ENCODE measurements at regions not wholly inside any gene's neighbourhood (a gene's known extent, or its start where the extent isn't known, plus 50 kb on each side); places are given as distances from the start of the nearest gene placed in this dataset.
"Not testable (repeated sequence)": the region's sequence is repeated elsewhere in the genome, so short reads cannot be mapped to it uniquely, and the experiment has no call there.

DNA sequence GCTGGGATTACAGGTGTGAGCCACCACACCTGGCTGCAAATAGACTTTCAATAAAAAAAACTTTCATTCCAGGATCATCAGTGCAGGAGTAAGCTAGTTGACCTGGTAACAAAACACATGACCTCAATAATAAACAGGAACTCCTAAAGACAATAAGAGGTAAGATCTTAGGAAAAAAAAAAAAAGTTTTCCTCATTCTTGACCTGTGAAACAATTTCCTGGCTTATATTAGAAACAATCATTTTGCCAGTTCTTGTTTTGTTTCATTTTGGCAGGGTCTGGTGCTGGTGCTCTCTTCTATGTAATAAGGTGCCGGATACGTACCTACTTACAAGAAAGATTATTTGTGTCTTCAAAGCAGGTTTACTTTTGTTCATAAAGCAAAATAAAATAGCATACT, 90.6 kb upstream of the AMN1 start:
- no peak for DNase-seq

- DNase-seq = no peak
Measured at GRCh38 chr12:31818623-31819268, 89.9 kb upstream of the AMN1 start.

DNA sequence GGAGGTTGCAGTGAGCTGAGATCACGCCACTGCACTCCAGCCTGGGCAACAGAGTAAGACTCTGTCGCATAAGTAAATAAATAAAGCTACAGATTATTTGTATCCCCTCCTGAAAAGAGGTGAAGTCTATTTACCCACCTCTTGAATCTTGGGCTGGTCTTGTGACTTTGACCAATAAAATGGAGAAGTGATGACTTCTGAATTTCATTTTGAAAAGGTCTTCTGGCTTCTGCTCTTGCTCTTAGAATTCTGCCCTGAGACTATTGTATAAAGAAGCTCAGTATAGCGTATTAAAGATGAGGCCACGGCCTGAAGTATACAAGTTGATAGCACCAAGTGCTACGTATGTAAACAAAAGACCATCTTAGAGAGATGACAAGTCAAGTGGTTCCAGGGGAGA, 88.3 kb upstream of the AMN1 start:
- no peak for DNase-seq

GRCh38 chr12:31815096-31815495, 86.3 kb upstream of the AMN1 start:
- DNase-seq = no peak

DNA sequence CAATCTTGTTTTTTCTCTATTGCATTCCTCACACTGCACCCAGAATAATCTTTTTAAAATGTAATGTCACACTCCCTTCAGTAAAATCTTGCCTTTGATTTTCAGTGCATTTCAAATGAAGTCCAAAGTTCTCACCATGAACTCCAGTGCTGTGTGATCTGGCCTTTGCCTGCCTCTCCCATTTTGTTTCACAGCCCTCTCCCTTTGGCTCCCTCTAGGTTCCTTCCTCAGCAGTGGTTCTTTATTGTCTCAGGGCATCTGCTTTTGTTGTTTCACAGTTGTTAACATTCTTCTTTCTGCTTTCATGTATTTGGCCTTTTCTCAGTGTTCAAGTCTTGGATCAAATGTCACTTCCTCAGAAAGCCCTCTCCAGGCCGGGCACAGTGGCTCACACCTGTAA, 84.5 kb upstream of the AMN1 start:
- no peak for DNase-seq

GRCh38 chr12:31807773-31808097, 78.9 kb upstream of the AMN1 start:
- DNase-seq = no peak

- DNase-seq = peak in 1 of 2 donors; percentile 38
Measured at GRCh38 chr12:31807081-31807772, 78.4 kb upstream of the AMN1 start.

DNA sequence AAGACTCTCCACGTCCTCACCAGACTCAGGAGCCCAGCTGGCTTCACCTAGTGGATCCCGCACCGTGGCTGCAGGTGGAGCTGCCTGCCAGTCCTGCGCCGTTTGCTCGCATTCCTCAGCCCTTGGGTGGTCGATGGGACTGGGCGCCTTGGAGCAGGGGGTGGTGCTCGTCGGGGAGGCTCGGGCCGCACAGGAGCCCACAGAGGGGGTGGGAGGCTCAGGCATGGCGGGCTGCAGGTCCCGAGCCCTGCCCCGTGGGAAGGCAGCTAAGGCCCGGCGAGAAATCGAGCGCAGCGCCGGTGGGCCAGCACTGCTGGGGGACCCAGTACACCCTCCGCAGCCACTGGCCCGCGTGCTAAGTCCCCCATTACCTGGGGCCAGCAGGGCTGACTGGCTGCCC, 76.9 kb upstream of the AMN1 start:
- not testable (repeated sequence) for DNase-seq

DNA sequence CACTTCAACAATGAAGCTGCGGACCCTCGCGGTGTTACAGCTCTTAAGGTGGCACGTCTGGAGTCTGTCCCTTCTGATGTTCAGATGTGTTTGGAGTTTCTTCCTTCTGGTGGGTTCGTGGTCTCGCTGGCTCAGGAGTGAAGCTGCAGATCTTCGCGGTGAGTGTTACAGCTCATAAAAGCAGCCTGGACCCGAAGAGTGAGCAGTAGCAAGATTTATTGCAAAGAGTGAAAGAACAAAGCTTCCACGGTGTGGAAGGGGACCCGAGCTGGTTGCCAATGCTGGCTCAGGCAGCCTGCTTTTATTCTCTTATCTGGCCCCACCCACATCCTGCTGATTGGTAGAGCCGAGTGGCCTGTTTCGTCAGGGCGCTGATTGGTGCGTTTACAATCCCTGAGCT, 75.9 kb upstream of the AMN1 start:
- DNase-seq = not testable (repeated sequence)

GRCh38 chr12:31804185-31804504, 75.3 kb upstream of the AMN1 start:
- DNase-seq = no peak

DNA sequence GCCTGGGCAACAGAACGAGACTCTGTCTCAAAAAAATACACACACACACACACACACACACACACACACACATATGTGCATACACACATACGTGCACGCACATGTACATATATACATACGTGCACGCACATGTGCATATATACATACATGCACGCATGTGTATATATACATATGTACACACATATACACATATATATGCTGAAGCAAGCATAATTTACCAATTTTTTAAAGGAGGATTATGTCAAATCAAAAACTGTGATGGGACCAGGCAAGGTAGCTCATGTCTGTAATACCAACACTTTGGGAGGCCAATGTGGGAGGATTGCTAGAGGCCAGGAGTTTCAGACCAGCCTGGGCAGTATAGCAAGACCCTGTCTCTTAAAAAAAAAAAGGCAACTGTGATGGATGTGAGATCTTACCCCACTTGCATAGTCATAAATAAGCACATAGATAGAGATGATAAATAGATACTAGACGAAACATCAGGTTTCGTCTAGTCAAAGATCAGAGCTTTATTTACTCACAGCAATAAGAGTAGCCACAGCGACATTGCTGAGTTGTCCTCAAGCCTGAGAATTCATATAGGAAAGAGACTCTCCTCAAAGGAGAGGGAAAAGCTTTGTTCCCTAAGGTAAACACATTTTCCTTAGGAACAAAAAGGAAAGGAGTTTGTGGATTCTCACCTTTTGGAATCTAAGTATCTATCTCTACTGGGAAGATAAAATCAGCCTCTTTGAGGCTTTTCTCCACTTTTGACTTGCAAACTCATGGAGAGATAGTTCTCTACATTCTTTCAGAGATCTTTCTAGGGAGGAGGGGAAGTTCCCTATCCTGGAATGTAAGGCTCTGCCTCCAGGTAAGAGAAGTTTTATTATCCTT, 74.7 kb upstream of the AMN1 start:
- no peak for DNase-seq

DNA sequence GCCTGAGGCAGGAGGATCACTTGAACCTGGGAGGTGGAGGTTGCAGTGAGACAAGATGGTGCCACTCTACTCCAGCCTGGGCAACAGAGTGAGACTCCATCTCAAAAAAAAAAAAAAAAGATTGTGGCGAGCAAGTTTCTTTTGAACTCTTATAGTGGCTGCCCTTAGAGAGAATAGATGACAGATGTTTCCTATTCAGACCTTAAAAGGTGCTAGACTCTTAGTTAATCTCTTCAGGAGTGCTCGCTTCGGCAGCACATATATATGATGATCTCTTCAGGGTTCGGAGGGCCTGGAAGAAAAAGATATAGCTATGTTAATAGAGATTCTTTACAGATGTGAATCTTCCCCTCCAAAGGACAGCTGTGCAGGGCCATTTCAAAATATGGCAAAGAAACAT, 73.1 kb upstream of the AMN1 start:
- no peak for DNase-seq

DNA sequence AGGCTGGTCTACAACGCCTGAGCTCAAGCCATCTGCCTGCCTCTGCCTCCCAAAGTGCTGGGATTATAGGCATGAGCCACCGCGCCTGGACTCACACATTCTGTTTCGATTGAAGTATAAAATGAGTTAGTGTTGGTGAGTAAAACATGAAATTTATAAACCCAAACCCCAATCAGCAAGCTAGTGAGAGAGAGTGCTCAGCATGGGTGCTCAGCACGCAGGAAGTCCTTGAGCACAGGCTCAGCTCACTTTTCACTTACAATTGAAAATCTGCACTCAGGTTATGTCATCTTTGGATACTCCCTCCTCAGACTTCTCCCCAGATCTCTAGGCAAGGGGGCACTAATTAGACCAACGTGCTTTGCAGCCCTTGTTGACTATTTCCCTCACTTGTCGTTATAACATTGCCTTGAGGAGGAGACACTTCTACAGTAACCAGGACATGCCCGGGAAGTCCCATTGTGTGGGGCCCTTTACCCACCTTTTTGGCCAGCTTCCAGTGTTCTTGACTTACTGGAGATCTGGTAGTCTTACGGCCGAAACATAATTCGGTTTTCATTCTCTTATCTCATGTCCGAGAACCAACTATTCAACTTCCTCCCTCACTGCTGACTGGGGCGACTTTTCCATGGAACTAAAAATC, 68.5 kb upstream of the AMN1 start:
- DNase-seq = peak in 1 of 2 donors; percentile 37

- DNase-seq = no peak
Measured at GRCh38 chr12:31796270-31796951, 67.6 kb upstream of the AMN1 start.

GRCh38 chr12:31794745-31795144, 65.9 kb upstream of the AMN1 start:
- DNase-seq = no peak

DNA sequence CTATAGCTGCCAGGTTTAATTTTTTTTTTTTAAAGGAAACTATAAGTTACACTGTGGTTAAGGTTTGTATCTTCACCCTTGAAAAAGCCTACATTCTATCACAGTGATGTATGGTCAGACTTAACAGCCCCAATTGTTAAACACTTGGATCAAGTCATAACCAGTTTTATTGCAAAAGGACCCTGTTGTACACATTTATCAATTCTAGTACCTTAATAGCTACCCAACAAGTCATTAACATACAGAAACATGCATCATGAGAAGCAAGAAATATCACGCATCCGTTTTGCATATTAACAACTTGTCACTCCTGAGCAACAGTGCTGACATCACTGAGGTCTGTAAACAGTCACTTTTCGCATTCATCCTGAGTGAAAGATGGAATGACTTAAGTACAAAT, 62.4 kb upstream of the AMN1 start:
- not testable (repeated sequence) for DNase-seq

- DNase-seq = no peak
Measured at GRCh38 chr12:31790759-31791158, 61.9 kb upstream of the AMN1 start.

DNA sequence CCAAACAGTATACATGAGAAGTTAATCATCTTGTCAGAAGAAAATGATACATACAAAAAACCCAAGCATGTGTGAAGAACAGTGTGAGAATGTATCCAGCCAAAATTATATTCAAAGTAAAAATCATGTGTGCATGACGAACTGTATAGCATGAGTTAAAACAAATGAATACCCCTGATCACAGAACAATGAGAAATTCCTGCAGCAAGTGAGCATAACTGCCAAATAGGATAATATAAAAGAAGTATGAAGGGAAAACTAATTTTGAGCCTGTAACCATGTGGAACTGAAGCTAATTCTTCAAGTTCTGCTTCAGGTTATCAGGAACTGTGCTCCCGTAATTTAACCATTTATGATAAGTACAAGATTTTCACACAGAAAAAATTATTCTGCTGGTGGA, 56.5 kb upstream of the AMN1 start:
- no peak for DNase-seq

DNA sequence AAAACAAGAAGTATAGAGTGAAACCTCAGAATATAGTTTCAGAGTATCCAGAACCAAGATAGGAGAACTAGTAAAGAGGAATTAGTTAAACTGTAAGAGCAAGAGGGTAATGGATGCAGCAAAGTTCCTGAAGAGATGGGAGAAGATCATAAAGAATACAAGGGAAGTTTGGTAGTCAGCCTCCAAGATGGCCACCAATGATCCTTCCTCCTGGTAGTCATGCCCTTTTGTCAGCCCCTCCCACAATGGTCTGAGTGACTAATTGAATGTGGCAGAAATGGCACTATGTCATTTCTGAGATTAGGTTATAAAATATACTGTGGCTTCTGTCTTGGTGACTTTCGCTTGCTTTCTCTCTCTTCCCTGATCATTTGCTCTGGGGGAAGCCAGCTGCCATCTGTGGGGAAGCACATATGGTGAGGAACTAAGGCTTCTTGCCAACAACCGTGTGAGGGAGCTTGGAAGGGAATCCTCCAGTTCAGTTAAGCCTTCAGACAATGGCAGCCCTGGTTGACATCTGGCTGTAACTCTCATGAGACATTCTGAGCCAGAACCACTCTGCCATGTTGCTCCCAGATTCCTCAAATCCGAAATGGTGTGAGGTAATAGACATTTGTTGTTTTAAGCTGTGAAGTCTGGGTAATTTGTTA, 55.3 kb upstream of the AMN1 start:
- peak in 1 of 2 donors; percentile 12 for DNase-seq

DNA sequence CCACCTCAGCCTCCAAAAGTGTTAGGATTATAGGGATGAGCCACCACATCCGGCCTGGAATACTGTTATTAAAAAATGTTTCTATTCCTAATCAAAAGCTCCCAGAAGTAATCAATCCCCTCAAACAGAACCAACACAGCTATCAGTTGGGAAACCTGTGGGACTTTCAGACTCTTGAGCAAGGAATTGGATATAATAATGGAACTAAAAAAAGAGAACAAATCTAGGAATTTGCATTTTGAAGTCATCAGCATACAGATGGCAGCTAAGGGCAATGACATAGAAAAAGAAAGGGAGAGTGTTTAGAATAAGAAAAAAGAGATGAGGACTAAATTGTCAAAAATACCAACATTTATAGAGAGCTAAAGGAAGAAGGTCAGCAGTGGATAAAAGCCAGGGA, 54.7 kb upstream of the AMN1 start:
- DNase-seq = no peak

DNA sequence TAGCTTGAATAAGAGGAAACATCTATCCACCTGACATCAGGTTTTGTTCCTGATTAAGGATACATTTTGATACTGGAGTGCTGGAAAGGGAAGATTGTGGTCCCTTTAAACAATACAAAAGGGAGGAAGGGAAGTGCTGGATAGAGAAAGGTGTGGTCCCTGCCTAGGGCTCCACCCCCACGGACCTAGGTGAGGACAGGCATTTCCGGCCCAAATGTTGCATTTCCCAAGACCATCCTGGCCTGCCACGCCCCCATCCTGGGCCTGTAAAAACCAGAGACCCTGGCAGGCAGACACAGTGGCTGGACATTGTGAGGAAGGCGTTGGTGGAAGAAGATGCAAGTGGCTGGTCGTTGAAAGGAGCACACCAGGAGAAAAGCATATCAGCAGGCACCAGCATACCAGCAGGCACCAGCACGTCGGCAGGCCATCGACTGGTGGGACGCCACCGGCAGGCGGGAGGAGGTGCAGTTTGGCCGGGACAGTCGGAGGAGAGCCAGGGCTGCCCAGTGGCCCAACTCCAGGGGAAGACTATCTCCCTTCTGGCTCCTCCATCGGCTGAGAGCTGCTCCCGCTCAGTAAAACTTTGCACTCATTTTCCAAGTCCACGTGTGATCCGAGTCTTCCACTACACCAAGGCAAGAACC, 53.2 kb upstream of the AMN1 start:
- no peak for DNase-seq

DNA sequence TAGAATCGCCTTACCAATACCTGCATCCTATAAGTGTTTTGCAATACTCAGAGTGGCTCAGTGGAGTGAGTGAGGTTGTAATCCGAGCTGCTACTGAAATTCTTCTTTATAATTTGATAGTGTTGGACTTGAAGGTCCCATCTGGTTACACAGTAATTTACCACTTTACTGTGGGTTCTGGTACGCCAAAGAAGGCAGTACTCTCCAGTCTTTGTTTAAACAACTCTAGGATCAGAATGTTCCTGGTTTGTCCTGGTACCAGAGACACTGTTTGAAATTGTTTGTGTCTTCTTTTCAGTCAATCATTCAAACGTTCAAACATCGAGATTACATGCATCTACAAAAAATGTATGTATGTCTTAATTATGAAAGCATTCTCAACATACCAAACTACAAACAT, 51.3 kb upstream of the AMN1 start:
- no peak for DNase-seq

All from CD4-positive, alpha-beta T cell treated with Interferon alpha-2 for 1 hour (primary cell).